ENCODE measurements at regions not wholly inside any gene's neighbourhood (a gene's known extent, or its start where the extent isn't known, plus 50 kb on each side); places are given as distances from the start of the nearest gene placed in this dataset.

DNA sequence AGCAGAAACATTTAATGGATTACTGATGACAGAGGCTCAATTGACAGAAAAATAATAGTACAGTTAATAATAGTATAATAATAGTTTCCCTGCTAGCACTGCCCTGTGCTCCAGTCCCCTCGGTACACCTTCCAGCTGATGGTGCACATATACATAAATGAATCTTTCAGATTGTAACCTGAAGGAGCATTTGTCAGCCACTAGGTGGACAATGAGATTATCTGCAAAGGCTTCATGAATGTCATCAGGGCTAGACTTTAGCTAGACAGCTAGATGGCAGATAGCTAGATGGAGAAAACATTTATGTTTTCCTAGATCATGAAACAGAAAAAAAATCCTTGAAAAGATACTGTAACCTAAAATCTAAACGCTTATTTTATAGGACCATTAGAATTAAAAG lies 304.4 kb upstream of the SMC2 start:
- no peak overlapping the region for H3K9ac ChIP-seq (ENCODE audit: low read length in 3 of 3)
- no peaks in the 10 kb centered on the region for H3K27me3 ChIP-seq (ENCODE audit: control insufficient read depth, insufficient read depth, low read length)
- no peak for FAIRE-seq
- intact Hi-C loops (cut with DNase I) = no loop called here
- no peak for TF ChIP-seq CTCF (IDR thresholded peaks at IDR 0.05; ENCODE audit: borderline replicate concordance, extremely low read depth, insufficient read depth)
- no peak overlapping the region for H3K27ac ChIP-seq (ENCODE audit: low read depth in 2 of 2, low read length in 2 of 2)
- no peaks in the 10 kb centered on the region for H3K4me1 ChIP-seq (ENCODE audit: control insufficient read depth in 2 of 3, insufficient read depth in 2 of 3, low read depth in 1 of 3, low read length in 3 of 3)
- H3K4me3 ChIP-seq (ENCODE audit: low read length in 3 of 3) = no peak overlapping the region
- no peaks in the 10 kb centered on the region for H3K9me3 ChIP-seq (ENCODE audit: control insufficient read depth in 2 of 3, insufficient read depth in 1 of 3, low read length in 3 of 3)
- DNase-seq = no peak
- no peaks in the 10 kb centered on the region for H3K36me3 ChIP-seq (ENCODE audit: control insufficient read depth in 2 of 3, insufficient read depth in 3 of 3, low read length in 3 of 3)

DNA sequence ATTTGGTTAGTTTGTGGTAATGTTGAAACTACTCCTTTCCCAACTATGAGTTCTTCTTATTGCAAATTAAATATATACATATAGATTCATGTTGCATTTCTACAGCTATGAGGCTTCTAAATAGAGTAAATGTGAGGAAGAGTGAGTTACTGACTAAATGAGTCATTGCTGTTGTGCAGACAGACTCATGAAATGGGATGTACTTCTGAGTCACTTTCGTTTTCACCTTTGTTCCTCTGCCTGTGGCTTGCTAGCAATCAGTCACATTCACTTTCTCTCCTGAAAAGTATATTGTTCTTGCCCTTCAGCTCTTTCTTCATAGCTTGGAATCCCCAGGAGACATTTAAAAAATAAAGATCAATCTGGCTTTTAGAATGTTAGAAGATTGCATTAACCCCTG lies 295.5 kb upstream of the SMC2 start:
- no peak overlapping the region for H3K27ac ChIP-seq (ENCODE audit: low read depth in 2 of 2, low read length in 2 of 2)
- no peaks in the 10 kb centered on the region for H3K4me1 ChIP-seq (ENCODE audit: control insufficient read depth in 2 of 3, insufficient read depth in 2 of 3, low read depth in 1 of 3, low read length in 3 of 3)
- H3K27me3 ChIP-seq (ENCODE audit: control insufficient read depth, insufficient read depth, low read length) = no peaks in the 10 kb centered on the region
- H3K9me3 ChIP-seq (ENCODE audit: control insufficient read depth in 2 of 3, insufficient read depth in 1 of 3, low read length in 3 of 3) = no peaks in the 10 kb centered on the region
- no peak for TF ChIP-seq CTCF (IDR thresholded peaks at IDR 0.05; ENCODE audit: borderline replicate concordance, extremely low read depth, insufficient read depth)
- no peak for FAIRE-seq
- H3K36me3 ChIP-seq (ENCODE audit: control insufficient read depth in 2 of 3, insufficient read depth in 3 of 3, low read length in 3 of 3) = no peaks in the 10 kb centered on the region
- H3K9ac ChIP-seq (ENCODE audit: low read length in 3 of 3) = no peak overlapping the region
- no peak overlapping the region for H3K4me3 ChIP-seq (ENCODE audit: low read length in 3 of 3)
- no peak for DNase-seq
- intact Hi-C loops (cut with DNase I) = no loop called here

DNA sequence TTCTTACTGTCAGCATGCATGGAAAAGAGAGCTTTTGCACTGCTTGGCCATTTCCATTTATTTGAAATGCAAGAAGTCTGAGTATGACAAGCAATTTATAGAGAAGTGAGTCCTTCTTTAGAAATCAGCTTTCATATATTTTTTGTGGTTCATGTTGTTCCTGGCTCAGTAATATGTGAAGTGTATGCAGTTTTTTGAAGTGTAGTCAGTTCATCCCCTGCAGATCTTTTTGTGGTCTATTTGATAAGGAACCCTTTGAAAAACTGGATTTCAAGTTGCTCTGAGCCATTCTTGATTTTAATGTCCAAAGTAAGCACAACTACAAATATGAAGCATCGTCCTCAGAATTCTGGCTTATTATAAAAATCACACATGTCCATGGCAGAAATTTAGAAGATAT lies 294.1 kb upstream of the SMC2 start:
- H3K4me3 ChIP-seq (ENCODE audit: low read length in 3 of 3) = no peak overlapping the region
- DNase-seq = no peak
- intact Hi-C loops (cut with DNase I) = no loop called here
- FAIRE-seq = no peak
- no peaks in the 10 kb centered on the region for H3K9me3 ChIP-seq (ENCODE audit: control insufficient read depth in 2 of 3, insufficient read depth in 1 of 3, low read length in 3 of 3)
- H3K4me1 ChIP-seq (ENCODE audit: control insufficient read depth in 2 of 3, insufficient read depth in 2 of 3, low read depth in 1 of 3, low read length in 3 of 3) = no peaks in the 10 kb centered on the region
- H3K36me3 ChIP-seq (ENCODE audit: control insufficient read depth in 2 of 3, insufficient read depth in 3 of 3, low read length in 3 of 3) = no peaks in the 10 kb centered on the region
- H3K27ac ChIP-seq (ENCODE audit: low read depth in 2 of 2, low read length in 2 of 2) = no peak overlapping the region
- no peak for TF ChIP-seq CTCF (IDR thresholded peaks at IDR 0.05; ENCODE audit: borderline replicate concordance, extremely low read depth, insufficient read depth)
- H3K9ac ChIP-seq (ENCODE audit: low read length in 3 of 3) = no peak overlapping the region
- H3K27me3 ChIP-seq (ENCODE audit: control insufficient read depth, insufficient read depth, low read length) = no peaks in the 10 kb centered on the region

- no peak for TF ChIP-seq CTCF (IDR thresholded peaks at IDR 0.05; ENCODE audit: borderline replicate concordance, extremely low read depth, insufficient read depth)
- H3K4me1 ChIP-seq (ENCODE audit: control insufficient read depth in 2 of 3, insufficient read depth in 2 of 3, low read depth in 1 of 3, low read length in 3 of 3) = no peaks in the 10 kb centered on the region
- no peaks in the 10 kb centered on the region for H3K27me3 ChIP-seq (ENCODE audit: control insufficient read depth, insufficient read depth, low read length)
- intact Hi-C loops (cut with DNase I) = no loop called here
- no peak overlapping the region for H3K4me3 ChIP-seq (ENCODE audit: low read length in 3 of 3)
- no peak overlapping the region for H3K9ac ChIP-seq (ENCODE audit: low read length in 3 of 3)
- no peak overlapping the region for H3K27ac ChIP-seq (ENCODE audit: low read depth in 2 of 2, low read length in 2 of 2)
- H3K9me3 ChIP-seq (ENCODE audit: control insufficient read depth in 2 of 3, insufficient read depth in 1 of 3, low read length in 3 of 3) = no peaks in the 10 kb centered on the region
- DNase-seq = no peak
- no peaks in the 10 kb centered on the region for H3K36me3 ChIP-seq (ENCODE audit: control insufficient read depth in 2 of 3, insufficient read depth in 3 of 3, low read length in 3 of 3)
- FAIRE-seq = no peak
These were observed 292.0 kb upstream of the SMC2 start for GRCh38 chr9:103802068-103802467.

Measured in kidney (tissue), 13 donors.